SJCRH30 (cell line): ENCODE measurements at regions not wholly inside any gene's neighbourhood (a gene's known extent, or its start where the extent isn't known, plus 50 kb on each side); places are given as distances from the start of the nearest gene placed in this dataset.

Experiments used
- DNase-seq, 2 experiments: peaks; one replicate each; pipeline ENCODE4 v3.0.0-alpha.2; 2015 to 2020
- H3K27ac ChIP-seq: fragments of 250-450 bp; sonication (Bioruptor Pico); 2 replicates; pipeline ENCODE4 v1.5.1; 2020; ENCODE audit warnings: mild to moderate bottlenecking, moderate library complexity
- H3K27me3 ChIP-seq: fragments of 250-450 bp; sonication (Bioruptor Pico); 2 replicates; pipeline ENCODE4 v1.5.1; 2020; ENCODE audit warnings: mild to moderate bottlenecking, moderate library complexity
- H3K36me3 ChIP-seq: fragments of 250-450 bp; sonication (Bioruptor Pico); 2 replicates; pipeline ENCODE4 v1.5.1; 2020; ENCODE audit warnings: mild to moderate bottlenecking, moderate library complexity
- H3K4me1 ChIP-seq: fragments of 250-450 bp; sonication (Bioruptor Pico); 2 replicates; pipeline ENCODE4 v1.5.1; 2020; ENCODE audit warnings: mild to moderate bottlenecking, moderate library complexity
- H3K4me3 ChIP-seq: fragments of 250-450 bp; sonication (Bioruptor Pico); 2 replicates; pipeline ENCODE4 v1.5.1; 2020; ENCODE audit warnings: mild to moderate bottlenecking, moderate library complexity
- H3K9me3 ChIP-seq: fragments of 250-450 bp; sonication (Bioruptor Pico); replicated peaks from 2 replicates; pipeline ENCODE4 v1.5.1; 2020; ENCODE audit warnings: mild to moderate bottlenecking, moderate library complexity

- Histone ChIP-seq H3K9me3 (no peaks in the 10 kb centered on the region), H3K4me1 (peaks cover 25% of the 10 kb centered on the region), H3K4me3 (no peak overlapping the region), H3K27ac (no peak overlapping the region), H3K27me3 (no peaks in the 10 kb centered on the region), H3K36me3 (no peaks in the 10 kb centered on the region)
- DNase-seq: no peak
Observed at GRCh38 chr13:76505437-76505836, 380.8 kb downstream of the KCTD12 start.

GRCh38 chr13:76503766-76504165 is 382.4 kb downstream of the KCTD12 start:
- no peaks in the 10 kb centered on the region for H3K9me3 ChIP-seq
- DNase-seq: peak; percentile 86 to 95

GRCh38 chr13:76503291-76503690 is 382.9 kb downstream of the KCTD12 start:
- H3K27ac ChIP-seq: peak overlapping the region; percentile 70
- H3K27me3 ChIP-seq: no peaks in the 10 kb centered on the region
- H3K9me3 ChIP-seq: no peaks in the 10 kb centered on the region
- H3K4me1 ChIP-seq: peaks cover 25% of the 10 kb centered on the region
- no peaks in the 10 kb centered on the region for H3K36me3 ChIP-seq
- no peak overlapping the region for H3K4me3 ChIP-seq
- peak; percentile 7 to 51 for DNase-seq

More at GRCh38 chr13:76503766-76504165, 382.4 kb downstream of the KCTD12 start:
- peaks cover 25% of the 10 kb centered on the region for H3K4me1 ChIP-seq
- no peaks in the 10 kb centered on the region for H3K36me3 ChIP-seq
- H3K4me3 ChIP-seq: no peak overlapping the region
- peak overlapping the region; percentile 70 for H3K27ac ChIP-seq
- no peaks in the 10 kb centered on the region for H3K27me3 ChIP-seq

GRCh38 chr13:76500894-76501293 is 385.3 kb downstream of the KCTD12 start:
- Histone ChIP-seq H3K27me3 (no peaks in the 10 kb centered on the region), H3K4me3 (no peak overlapping the region), H3K4me1 (peaks cover 25% of the 10 kb centered on the region), H3K36me3 (no peaks in the 10 kb centered on the region), H3K27ac (no peak overlapping the region), H3K9me3 (no peaks in the 10 kb centered on the region)
- no peak for DNase-seq

- no peak overlapping the region for H3K27ac ChIP-seq
- no peak for DNase-seq
- no peak overlapping the region for H3K4me3 ChIP-seq
- no peaks in the 10 kb centered on the region for H3K36me3 ChIP-seq
- no peaks in the 10 kb centered on the region for H3K27me3 ChIP-seq
- no peaks in the 10 kb centered on the region for H3K9me3 ChIP-seq
- H3K4me1 ChIP-seq: peaks cover 25% of the 10 kb centered on the region
Observed at GRCh38 chr13:76499891-76500290, 386.3 kb downstream of the KCTD12 start.

GRCh38 chr13:76489274-76489673 is 396.9 kb downstream of the KCTD12 start:
- Histone ChIP-seq H3K27ac (no peak overlapping the region), H3K9me3 (no peaks in the 10 kb centered on the region), H3K4me3 (no peak overlapping the region), H3K27me3 (no peaks in the 10 kb centered on the region), H3K4me1 (no peaks in the 10 kb centered on the region), H3K36me3 (no peaks in the 10 kb centered on the region)
- no peak for DNase-seq

- H3K36me3 ChIP-seq: no peaks in the 10 kb centered on the region
- H3K9me3 ChIP-seq: no peaks in the 10 kb centered on the region
- no peak for DNase-seq
- no peak overlapping the region for H3K27ac ChIP-seq
- H3K27me3 ChIP-seq: no peaks in the 10 kb centered on the region
- no peak overlapping the region for H3K4me3 ChIP-seq
- H3K4me1 ChIP-seq: no peaks in the 10 kb centered on the region
Observed at GRCh38 chr13:76481738-76482137, 404.5 kb downstream of the KCTD12 start.

GRCh38 chr13:76474966-76475365 is 411.2 kb downstream of the KCTD12 start:
- no peak for DNase-seq
- Histone ChIP-seq H3K4me3 (no peak overlapping the region), H3K9me3 (no peaks in the 10 kb centered on the region), H3K36me3 (no peaks in the 10 kb centered on the region), H3K4me1 (no peaks in the 10 kb centered on the region), H3K27me3 (no peaks in the 10 kb centered on the region), H3K27ac (no peak overlapping the region)

- no peak for DNase-seq
- Histone ChIP-seq H3K27ac (no peak overlapping the region), H3K36me3 (no peaks in the 10 kb centered on the region), H3K27me3 (no peaks in the 10 kb centered on the region), H3K4me1 (no peaks in the 10 kb centered on the region), H3K4me3 (no peak overlapping the region), H3K9me3 (no peaks in the 10 kb centered on the region)
Observed at GRCh38 chr13:76474356-76474755, 411.8 kb downstream of the KCTD12 start.

GRCh38 chr13:76473552-76474134 is 412.6 kb downstream of the KCTD12 start:
- Histone ChIP-seq H3K4me3 (no peak overlapping the region), H3K4me1 (no peaks in the 10 kb centered on the region), H3K36me3 (no peaks in the 10 kb centered on the region), H3K9me3 (no peaks in the 10 kb centered on the region), H3K27ac (no peak overlapping the region), H3K27me3 (no peaks in the 10 kb centered on the region)
- peak; percentile 57 to 89 for DNase-seq

GRCh38 chr13:76472916-76473315 is 413.3 kb downstream of the KCTD12 start:
- Histone ChIP-seq H3K9me3 (no peaks in the 10 kb centered on the region), H3K4me1 (no peaks in the 10 kb centered on the region), H3K36me3 (no peaks in the 10 kb centered on the region), H3K4me3 (no peak overlapping the region), H3K27ac (no peak overlapping the region), H3K27me3 (no peaks in the 10 kb centered on the region)
- no peak for DNase-seq

- Histone ChIP-seq H3K27ac (no peak overlapping the region), H3K27me3 (no peaks in the 10 kb centered on the region), H3K4me3 (no peak overlapping the region), H3K9me3 (no peaks in the 10 kb centered on the region), H3K4me1 (no peaks in the 10 kb centered on the region), H3K36me3 (no peaks in the 10 kb centered on the region)
- DNase-seq: no peak
Observed at GRCh38 chr13:76471486-76471885, 414.7 kb downstream of the KCTD12 start.

GRCh38 chr13:76470991-76471390 is 415.2 kb downstream of the KCTD12 start:
- DNase-seq: no peak
- Histone ChIP-seq H3K4me1 (no peaks in the 10 kb centered on the region), H3K36me3 (no peaks in the 10 kb centered on the region), H3K9me3 (no peaks in the 10 kb centered on the region), H3K4me3 (no peak overlapping the region), H3K27ac (no peak overlapping the region), H3K27me3 (no peaks in the 10 kb centered on the region)

GRCh38 chr13:76466043-76466442 is 420.2 kb downstream of the KCTD12 start:
- DNase-seq: no peak
- Histone ChIP-seq H3K4me1 (no peaks in the 10 kb centered on the region), H3K9me3 (no peaks in the 10 kb centered on the region), H3K36me3 (no peaks in the 10 kb centered on the region), H3K27ac (no peak overlapping the region), H3K27me3 (no peaks in the 10 kb centered on the region), H3K4me3 (no peak overlapping the region)

GRCh38 chr13:76463314-76463713 is 422.9 kb downstream of the KCTD12 start:
- Histone ChIP-seq H3K27me3 (no peaks in the 10 kb centered on the region), H3K27ac (no peak overlapping the region)
- DNase-seq: no peak

GRCh38 chr13:76461999-76462398 is 424.2 kb downstream of the KCTD12 start:
- H3K27me3 ChIP-seq: no peaks in the 10 kb centered on the region
- no peaks in the 10 kb centered on the region for H3K9me3 ChIP-seq
- no peaks in the 10 kb centered on the region for H3K4me1 ChIP-seq
- H3K4me3 ChIP-seq: no peak overlapping the region
- no peaks in the 10 kb centered on the region for H3K36me3 ChIP-seq
- DNase-seq: no peak
- H3K27ac ChIP-seq: no peak overlapping the region

More at GRCh38 chr13:76463314-76463713, 422.9 kb downstream of the KCTD12 start:
- no peak overlapping the region for H3K4me3 ChIP-seq
- no peaks in the 10 kb centered on the region for H3K4me1 ChIP-seq
- no peaks in the 10 kb centered on the region for H3K36me3 ChIP-seq
- no peaks in the 10 kb centered on the region for H3K9me3 ChIP-seq
